Neutrophil (primary cell): ENCODE measurements at regions not wholly inside any gene's neighbourhood (a gene's known extent, or its start where the extent isn't known, plus 50 kb on each side); places are given as distances from the start of the nearest gene placed in this dataset.

Experiments used
- H3K27ac ChIP-seq: fragments of 200-600 bp; sonication (generic); 2 replicates; pipeline ENCODE4 v1.5.1; 2016; ENCODE audit warnings: mild to moderate bottlenecking, moderate library complexity
- H3K27me3 ChIP-seq: fragments of 200-600 bp; sonication (generic); 2 replicates; pipeline ENCODE4 v1.6.0; 2016; ENCODE audit warnings: mild to moderate bottlenecking
- H3K36me3 ChIP-seq: fragments of 200-600 bp; sonication (generic); 2 replicates; pipeline ENCODE4 v1.5.1; 2017
- H3K4me1 ChIP-seq, 2 experiments: fragments of 200-600 bp in 1 of 2; sonication (generic) in 1 of 2; 1 replicate in 1 of 2; 2 replicates in 1 of 2; pipeline versions ENCODE4 v1.5.1 to v1.6.1; 2013 to 2016; ENCODE audit warnings: low read depth in 1 of 2, low read length in 1 of 2, mild to moderate bottlenecking in 1 of 2, moderate library complexity in 1 of 2; ENCODE audit not compliant: control insufficient read depth in 1 of 2, insufficient read depth in 1 of 2
- H3K4me3 ChIP-seq, 2 experiments: fragments of 200-600 bp in 1 of 2; sonication (generic) in 1 of 2; 1 replicate in 1 of 2; 2 replicates in 1 of 2; pipeline ENCODE4 v1.5.1; 2013 to 2016; ENCODE audit warnings: low read depth in 1 of 2, low read length in 1 of 2, mild to moderate bottlenecking in 1 of 2, moderate library complexity in 1 of 2
- H3K9me3 ChIP-seq: fragments of 200-600 bp; sonication (generic); 2 replicates; pipeline ENCODE4 v1.5.1; 2016
- CTCF ChIP-seq: fragments of 200-600 bp; sonication (generic); IDR thresholded peaks from 2 replicates; pipeline ENCODE4 v1.5.1; 2016; ENCODE audit warnings: antibody characterized with exemption

GRCh38 chr19:13668964-13669363 is 95.4 kb upstream of the MRI1 start:
- Histone ChIP-seq H3K27ac (no peak overlapping the region), H3K36me3 (no peaks in the 10 kb centered on the region), H3K4me1 (no peaks in the 10 kb centered on the region), H3K4me3 (no peak overlapping the region), H3K27me3 (no peaks in the 10 kb centered on the region), H3K9me3 (peaks cover 15% of the 10 kb centered on the region)
- TF ChIP-seq CTCF, result no peak

GRCh38 chr19:13666165-13666564 is 98.2 kb upstream of the MRI1 start:
- no peaks in the 10 kb centered on the region for H3K4me1 ChIP-seq
- H3K27me3 ChIP-seq, result no peaks in the 10 kb centered on the region
- H3K36me3 ChIP-seq, result no peaks in the 10 kb centered on the region
- no peak overlapping the region for H3K4me3 ChIP-seq
- no peak overlapping the region for H3K27ac ChIP-seq
- no peak for TF ChIP-seq CTCF
- no peaks in the 10 kb centered on the region for H3K9me3 ChIP-seq

GRCh38 chr19:13665125-13665905 is 99.0 kb upstream of the MRI1 start:
- TF ChIP-seq CTCF, result no peak
- Histone ChIP-seq H3K27ac (no peak overlapping the region), H3K36me3 (no peaks in the 10 kb centered on the region), H3K27me3 (no peaks in the 10 kb centered on the region), H3K9me3 (no peaks in the 10 kb centered on the region), H3K4me1 (no peaks in the 10 kb centered on the region), H3K4me3 (no peak overlapping the region)

DNA sequence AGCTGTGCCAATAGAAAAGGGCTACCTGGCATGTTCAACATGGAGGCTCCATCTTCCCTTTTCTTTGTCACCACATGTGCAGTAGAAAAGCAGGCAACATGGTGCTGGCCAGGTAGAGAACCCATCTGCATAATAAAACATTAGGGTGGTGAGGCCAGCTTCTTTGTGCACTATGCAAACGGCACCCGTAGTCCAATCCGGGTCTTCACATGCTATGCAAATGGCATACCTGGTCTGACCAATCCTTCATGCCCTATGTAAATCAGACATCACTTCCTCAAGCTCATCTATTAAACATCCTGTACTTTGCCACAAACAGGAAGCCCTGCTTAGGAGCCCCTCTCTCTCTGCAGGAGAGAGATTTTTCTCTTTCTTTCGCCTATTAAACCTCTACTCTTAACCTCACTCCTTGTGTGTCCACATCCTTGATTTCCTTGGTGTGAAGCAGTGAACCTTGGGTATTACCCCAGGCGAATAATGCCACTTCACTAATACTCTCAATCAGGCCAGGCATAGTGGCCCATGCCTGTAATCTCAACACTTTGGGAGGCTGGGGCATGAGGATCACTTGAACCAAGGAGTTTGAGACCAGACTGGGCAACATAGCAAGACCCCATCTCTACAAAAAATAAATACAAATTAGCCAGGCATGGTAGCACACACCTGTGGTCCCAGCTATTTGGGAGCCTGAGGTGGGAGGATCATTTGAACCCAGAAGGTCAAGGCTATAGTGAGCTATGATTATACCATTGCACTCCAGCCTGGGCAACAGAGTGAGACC is 111.3 kb upstream of the MRI1 start:
- H3K9me3 ChIP-seq, result no peaks in the 10 kb centered on the region
- H3K27ac ChIP-seq, result no peak overlapping the region
- TF ChIP-seq CTCF, result no peak

DNA sequence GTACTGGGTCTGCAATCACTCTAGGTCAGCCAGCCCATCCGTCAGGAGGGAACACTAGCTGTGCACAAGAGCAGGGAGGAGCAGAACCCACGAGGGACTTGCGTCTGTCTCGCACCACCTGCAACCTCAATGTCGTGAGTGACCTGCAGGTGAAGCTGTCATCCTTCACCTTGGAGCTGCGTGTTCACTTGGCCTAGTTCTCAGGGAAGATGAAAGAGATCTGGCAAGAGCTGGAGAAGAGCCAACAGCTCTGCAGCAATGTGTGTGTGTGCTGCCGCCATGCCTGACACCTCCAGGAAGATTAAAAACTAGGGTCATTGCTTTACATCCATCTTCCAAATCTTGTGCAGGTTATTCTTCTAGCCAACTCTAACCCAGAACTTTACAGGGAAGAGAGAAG is 117.6 kb upstream of the MRI1 start:
- Histone ChIP-seq H3K9me3 (no peaks in the 10 kb centered on the region), H3K27ac (no peak overlapping the region), H3K4me3 (no peak overlapping the region), H3K36me3 (no peaks in the 10 kb centered on the region), H3K4me1 (no peaks in the 10 kb centered on the region), H3K27me3 (no peaks in the 10 kb centered on the region)
- TF ChIP-seq CTCF, result no peak

More for the DNA sequence above, 111.3 kb upstream of the MRI1 start:
- Histone ChIP-seq H3K27me3 (no peaks in the 10 kb centered on the region), H3K4me3 (no peak overlapping the region), H3K36me3 (no peaks in the 10 kb centered on the region), H3K4me1 (no peaks in the 10 kb centered on the region)
